HG02678 (cell line): ENCODE measurements at regions not wholly inside any gene's neighbourhood (a gene's known extent, or its start where the extent isn't known, plus 50 kb on each side); places are given as distances from the start of the nearest gene placed in this dataset.
A peak's percentile ranks its signal among the peaks of the same experiment; 100 is the strongest.
"Not testable (repeated sequence)": the region's sequence is repeated elsewhere in the genome, so short reads cannot be mapped to it uniquely, and the experiment has no call there.

Experiments
- ATAC-seq: cut with Tn5 transposase; IDR thresholded peaks from one replicate; pipeline ENCODE4 v1.9.1; 2021; ENCODE audit warnings: mild to moderate bottlenecking, moderate library complexity; ENCODE audit not compliant: unreplicated experiment

DNA sequence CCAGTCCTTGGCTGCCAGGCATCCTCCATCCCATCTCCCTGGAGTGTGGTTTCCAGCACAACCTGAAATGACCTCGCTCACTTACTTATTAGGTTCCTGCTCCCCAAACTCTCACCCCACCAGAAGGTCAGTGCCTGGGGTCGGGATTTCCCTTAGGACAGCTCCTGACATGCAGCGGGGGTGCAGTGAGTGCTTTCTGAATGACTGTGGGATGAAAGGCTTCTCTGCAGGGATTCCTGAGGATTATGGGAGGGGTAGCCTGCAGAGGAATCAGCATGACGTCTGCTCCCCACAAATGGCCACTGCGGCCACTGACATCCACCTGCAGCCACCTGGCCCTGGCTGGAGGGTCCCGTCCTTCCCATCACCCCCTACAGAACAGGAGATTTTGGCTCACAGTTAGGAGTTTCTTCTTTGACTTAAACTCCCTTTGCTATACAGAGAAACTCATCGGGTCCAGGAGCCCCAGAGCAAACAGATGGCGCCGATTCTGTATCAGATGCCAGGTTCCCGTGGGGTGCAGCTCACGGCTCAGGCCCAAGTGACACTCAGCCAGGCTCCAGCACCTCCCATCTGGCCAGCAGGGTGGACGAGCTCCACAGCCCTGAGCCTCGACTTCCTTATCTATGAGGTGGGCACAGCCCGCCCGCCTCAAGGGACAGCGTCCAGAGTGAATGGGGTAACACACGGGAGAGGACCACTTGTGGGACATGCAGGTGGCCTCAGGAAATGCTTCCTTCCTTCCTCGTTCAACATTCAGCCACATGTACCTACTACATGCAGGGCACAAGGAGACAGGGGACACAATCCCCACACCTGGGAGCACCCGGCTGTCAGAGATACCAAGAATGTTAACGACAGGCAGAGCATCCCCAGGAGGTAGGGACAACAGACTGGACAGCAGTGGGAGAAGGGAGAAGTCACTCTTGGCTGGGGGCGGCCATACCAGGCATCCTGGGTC, 69.8 kb downstream of the RMI2 start:
- no peak for ATAC-seq

DNA sequence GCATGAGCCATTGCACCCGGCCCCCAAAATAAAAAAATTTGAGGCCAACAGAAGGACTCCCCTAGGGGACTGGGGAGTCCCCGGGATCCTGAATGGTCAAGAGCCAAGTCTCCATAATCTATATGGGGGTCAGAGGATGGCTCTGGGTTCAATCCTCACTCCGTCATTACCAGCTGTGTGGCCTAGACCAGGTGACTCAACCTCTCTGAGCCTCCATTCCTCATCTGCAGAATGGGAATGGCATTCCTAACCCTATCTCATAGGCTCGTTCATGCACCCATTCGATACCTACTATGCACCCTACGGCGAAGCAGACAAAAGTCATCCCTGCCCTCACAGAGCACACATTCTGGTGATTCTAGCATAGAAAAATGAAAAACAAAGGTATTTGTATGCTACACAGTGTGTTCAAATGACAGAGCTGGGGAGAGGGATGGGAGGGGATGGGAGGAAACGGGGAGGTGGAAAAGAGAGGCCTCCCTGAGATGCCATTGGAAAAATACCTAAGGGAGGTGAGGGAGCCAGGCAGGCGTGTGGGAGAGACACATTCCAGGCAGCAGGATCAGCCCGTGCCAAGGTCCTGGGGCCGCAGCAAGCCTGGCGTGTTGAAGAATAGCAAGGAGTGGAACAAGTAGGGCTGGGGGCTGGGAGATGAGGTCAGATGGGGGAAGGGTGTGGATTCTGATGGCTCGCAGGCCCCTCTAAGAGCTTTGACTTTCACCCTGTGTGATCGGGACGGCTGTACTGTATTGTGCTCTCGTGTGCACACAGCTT, 71.2 kb downstream of the RMI2 start:
- no peak for ATAC-seq

DNA sequence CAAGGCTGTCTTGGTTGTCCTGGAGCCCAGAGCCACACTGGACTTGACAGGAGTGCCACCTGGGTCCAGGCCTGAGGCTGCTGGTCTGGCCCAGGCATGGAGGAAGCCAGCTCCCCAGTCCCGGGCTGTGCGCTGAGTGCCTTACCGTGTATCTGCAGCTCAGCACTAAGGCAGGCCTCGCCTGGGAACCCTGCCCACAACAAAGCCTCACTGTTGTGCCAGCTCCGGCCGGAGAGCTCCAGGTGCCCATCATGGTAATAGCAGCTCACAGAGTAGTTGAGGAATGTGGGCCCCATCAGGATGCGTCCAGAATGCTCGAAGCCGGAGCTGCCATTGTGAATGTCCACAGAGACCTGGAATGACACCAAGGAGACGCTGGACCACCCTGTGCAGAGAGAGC, 72.2 kb downstream of the RMI2 start:
- ATAC-seq: no peak

DNA sequence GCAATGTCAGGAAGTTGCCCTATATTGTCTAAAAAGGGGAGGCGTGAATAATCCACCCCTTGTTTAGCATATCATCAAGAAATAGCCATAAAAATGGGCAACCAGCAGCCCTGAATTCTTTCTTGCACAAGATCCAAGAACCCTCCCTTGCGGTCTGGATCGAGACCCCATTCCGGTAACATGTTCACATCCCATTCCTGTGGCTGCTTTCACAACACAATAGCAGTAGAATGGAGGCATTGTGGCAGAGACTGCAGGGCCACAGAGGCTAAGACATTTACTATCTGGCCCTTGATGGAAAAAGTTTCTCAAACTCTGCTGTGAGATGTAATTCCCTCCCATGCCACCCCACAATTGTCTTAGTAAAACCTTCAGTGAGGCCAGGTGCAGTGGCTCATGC, 73.2 kb downstream of the RMI2 start:
- no peak for ATAC-seq

DNA sequence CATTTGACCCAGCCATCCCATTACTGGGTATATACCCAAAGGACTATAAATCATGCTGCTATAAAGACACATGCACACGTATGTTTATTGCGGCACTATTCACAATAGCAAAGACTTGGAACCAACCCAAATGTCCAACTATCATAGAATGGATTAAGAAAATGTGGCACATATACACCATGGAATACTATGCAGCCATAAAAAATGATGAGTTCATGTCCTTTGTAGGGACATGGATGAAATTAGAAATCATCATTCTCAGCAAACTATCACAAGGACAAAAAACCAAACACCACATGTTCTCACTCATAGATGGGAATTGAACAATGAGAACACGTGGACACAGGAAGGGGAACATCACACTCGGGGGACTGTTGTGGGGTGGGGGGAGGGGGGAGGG, 74.8 kb downstream of the RMI2 start:
- ATAC-seq: not testable (repeated sequence)

DNA sequence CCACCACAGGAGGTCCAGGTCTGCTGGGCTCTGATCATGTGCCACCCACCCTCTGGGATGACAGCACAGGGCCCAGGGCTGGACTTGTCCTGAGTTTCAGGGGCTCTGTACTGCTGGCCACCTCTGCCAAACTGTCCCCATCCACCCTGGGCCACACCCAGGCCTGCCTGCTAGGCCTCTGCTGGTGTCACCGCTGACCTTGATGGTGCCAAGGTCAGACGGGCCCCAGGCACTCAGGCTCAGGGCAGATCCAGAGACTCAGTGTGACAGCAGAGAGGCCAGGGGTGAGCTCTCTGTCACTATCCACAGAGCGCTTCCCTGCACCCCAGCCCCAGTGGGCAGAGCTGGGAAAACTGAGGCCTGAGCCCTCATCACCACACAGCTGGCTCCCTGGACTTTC, 75.6 kb downstream of the RMI2 start:
- ATAC-seq: no peak

DNA sequence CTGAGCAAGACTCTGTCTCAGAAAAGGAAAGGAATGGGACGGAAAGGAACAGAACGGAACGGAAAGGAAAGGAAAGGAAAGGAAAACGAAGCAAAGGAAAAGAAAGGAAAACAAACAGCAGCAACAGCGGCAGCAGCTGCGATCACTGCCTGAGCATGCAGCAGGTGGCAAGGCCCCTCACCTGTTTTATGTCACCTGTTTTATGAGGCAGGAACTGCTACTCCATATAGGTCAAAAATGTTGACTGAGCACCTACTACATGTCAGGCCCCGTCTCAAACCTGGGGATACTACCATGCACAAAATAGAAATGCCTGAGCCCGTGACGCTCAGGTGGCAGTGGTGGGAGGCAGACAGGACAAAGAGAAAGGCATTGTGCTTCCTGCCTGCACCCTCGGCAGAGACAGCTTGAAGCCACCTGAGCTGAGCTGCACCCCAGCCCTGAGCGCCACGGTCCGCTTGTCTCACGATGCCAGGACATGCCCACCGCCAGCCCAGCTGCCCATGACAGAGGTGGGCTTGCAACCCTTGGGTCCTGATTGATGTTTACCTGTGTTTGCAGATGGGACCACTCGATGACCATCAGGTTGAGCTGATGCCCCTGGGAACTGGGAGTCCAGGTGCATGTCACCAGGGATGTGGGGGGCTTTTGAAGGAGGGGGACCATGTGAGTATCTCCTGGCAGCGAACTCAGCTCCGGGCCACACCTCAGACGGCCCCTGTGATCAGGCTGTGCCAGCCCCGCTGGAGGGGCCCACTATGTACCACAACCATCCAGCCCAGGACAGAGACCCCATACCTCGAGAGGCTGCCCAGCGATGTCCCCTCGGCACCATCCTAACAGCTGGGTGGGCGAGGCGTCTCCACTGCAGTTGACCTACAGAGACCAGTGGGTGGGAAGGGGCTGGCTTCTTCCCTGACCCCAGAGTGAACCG, 77.4 kb downstream of the RMI2 start:
- no peak for ATAC-seq

DNA sequence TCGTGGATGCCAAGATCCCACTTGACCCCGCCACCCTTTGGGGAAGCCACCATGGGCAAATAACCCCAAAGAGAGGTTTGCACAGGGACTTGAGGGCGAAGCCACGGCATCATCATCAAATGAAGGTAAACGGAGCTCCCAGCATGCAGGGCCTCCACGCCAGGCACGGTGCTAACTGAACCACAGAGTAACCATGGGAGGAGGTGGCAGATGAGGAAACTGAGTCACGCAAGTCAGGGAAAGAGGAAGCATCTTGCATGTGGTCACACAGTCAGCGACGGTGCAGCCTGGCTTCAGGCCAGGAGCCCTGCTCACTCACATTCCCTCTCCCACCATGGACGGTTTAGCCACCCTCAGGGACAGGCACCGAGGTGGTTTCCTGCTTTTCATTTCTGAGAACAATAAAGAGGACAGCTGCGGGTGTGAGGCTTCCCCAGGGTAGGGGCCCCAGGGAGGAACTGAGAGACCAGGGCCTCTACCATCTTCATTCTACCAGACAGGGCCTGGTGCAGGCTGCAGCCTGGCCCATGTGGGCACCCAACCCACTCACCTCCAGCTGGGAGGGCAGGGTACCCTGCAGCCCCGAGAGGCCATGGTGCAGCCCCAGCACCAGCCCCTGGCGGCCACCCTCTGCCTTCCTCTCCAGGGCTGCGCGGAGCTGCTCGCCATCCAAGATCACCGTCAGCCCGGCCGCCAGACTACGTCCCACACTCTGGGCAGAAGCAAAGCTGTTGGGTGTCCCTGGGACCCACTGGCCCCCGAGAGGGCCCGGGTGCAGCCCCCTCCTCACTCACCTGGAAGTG, 78.3 kb downstream of the RMI2 start:
- ATAC-seq: peak; percentile 43

DNA sequence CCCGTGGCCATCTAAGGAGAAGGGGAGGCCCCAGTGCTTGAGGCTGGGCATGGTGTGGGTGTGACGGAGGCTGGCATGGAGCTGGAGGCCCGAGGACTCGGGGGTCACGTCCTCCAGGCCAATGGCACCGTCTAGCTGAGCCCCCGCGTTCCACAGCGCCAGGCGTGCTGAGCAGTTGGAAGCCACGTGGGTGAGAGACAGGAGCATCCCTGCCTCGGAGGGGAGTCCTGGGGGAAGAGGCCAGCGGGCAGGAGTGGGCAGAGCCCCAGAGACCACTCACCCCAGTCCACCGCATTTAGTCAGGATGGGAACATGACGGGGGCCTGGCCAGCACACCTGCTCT, 78.8 kb downstream of the RMI2 start:
- ATAC-seq: no peak

DNA sequence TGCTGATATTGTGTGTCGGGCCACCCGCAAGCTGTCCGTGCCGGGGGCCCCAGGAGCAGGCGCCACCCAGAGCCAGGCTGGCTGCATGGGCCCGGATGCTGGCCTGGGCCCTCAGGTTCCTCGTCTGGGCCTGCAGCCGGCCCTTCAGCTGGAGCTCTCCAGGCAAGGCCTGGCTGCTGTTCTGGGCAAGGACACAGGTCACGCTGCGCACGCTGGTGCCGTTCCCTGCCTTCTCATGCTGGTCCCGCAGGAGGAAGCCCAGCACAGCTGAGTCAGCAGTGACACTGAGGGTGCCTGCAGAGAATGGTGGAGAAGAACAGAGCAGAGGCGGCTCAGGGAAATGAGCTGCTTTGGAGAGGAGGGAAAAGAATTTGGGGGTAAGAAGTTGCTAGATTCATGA, 79.9 kb downstream of the RMI2 start:
- ATAC-seq: no peak

DNA sequence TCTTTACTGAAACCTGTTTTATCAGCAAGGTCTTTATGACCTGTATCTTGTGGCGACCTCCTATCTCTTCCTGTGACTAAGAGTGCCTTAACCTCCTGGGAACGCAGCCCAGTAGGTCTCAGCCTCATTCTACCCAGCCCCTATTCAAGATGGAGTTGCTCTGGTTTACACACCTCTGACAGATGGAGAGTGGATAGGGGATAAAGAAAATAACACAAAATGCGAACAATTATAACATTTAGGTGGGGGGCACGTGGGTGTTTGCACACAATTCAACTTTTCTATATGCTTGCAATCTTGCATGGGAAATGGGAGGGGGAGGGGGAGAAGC, 83.3 kb downstream of the RMI2 start:
- ATAC-seq: no peak

DNA sequence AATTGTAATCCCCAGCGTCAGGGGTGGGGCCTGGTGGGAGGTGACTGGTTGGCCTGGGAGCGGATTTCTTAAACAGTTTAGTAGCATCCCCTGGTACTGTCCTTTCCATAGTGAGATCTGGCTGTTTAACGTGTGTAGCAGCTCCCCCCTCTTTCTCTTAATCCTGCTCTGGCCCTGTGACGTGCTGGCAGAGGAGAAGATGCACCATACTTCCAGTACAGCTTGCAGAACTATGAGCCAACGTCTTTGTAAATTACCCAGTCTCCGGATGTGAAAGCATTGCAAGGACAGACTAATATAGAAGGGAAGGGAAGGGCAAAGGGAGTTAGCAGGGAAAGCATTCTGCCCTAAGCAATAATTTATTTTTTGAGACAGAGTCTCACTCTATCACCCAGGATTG, 83.9 kb downstream of the RMI2 start:
- no peak for ATAC-seq

DNA sequence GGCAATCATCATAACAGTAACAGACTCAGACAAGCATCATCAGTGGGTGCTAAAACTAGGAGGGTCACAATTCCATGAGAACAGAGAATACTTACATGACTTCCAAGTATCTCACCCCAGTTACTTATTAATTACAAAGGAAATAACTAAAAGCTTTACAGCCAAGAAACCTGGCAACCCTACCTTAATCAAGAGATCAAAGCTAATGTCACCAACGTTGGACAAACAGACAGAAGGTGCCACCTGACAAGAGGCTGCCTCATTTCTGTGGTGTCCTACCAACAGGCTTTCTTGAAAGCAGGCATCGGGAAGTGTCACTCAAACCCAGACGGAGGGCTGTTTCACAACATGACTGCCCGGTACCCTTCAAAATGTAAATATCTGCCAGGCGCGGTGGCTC, 84.6 kb downstream of the RMI2 start:
- ATAC-seq: no peak

DNA sequence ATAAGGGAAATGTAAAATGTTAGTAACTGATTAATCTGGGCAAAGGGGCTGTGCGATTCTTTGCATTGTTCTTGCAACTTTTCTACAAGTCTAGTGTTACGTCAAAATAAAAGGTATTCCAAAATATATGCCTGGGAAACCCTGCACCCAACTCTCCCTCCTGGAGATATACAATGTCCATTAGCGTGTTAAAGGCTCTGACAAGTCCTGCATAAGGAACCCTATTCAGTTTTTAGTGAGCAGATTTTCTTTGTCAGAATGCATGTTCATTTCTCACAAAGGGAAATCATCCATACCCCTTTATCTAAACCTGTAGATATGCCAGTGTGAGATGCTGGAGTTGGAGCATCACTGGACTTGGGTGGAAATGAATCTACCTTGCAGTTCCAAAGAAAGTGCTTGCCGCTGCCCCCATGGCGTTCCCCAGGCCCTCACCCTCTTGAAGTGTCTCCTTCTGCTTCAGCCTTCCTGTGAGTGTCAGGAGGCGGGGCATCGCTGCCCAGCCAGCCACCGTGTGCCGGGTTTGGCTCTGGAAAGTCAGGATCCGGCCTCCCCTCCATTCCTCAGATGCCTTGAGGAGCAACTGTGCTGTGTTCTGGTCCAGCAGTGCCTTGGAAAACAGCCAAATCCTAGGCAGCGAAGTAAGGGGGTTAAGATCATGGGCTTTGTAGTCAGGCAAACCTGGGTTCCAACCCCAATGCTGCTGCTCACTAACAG, 85.5 kb downstream of the RMI2 start:
- ATAC-seq: no peak

DNA sequence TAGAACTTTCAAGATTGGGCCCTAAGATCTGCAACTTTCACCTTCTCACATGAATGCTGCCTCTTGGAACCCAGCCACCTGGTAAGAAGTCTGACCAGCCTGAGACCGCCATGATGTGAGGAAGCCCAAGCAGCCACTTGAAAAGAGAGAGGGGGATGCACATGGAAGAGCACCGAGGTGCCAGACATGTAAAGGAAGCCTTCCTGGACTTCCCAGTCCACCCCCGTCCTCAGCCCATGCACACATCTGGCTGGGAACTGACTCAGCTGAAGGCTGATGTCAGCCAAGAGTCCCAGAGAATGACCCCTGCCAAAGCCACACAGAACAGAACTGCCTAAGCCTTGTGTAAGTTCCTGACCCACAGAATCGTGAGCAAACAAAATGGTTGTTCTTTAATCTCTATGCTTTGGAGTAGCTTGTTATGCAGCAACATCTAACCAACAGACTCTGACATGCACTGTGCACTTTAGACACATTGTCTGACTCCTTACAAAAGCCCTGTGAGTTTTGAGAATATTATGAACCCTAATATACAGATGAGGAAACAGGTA, 86.7 kb downstream of the RMI2 start:
- no peak for ATAC-seq

DNA sequence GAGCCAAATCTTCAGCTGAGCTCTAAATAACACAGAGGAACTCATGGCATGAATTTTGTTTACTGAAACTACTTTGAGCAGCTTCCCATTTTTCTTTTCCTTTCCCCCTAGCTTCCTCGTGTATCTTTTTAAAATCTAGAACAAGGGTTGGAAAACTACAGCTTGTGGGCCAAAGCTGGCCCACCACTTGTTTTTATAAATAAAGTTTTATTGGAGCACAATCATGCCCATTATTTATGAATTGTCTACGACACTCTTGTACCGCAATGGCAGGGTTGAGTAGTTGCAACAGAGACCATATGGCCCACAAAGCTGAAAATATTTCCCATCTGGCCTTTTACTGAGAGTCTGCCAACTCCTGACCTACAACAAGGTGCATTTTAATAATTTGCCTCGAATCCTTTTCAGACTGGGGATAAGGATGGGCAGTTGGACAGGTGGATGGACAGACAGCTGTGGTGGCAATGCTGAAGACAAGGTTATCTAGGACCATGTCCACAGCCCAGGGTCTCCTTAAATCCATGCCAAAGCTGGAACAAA, 87.7 kb downstream of the RMI2 start:
- no peak for ATAC-seq

DNA sequence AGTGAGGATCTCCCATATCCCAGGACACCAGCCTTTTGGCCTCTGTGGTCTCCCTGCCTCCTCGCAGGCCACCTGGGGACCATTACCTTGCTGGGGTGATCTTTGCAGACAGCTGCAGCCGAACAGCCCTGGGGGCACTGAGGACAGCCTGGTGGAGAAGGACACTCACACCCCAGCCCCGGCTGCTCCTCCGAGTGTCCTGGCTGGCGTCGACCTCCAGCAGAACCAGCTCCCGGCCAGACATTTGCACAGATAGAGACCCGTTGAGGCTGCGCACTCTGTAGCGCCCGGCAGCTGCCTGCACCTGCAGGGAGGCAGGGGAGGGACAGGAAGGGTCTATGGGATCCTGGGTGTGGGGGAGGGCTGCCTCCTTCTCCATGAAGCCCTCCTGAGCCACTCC, 90.3 kb downstream of the RMI2 start:
- ATAC-seq: no peak

DNA sequence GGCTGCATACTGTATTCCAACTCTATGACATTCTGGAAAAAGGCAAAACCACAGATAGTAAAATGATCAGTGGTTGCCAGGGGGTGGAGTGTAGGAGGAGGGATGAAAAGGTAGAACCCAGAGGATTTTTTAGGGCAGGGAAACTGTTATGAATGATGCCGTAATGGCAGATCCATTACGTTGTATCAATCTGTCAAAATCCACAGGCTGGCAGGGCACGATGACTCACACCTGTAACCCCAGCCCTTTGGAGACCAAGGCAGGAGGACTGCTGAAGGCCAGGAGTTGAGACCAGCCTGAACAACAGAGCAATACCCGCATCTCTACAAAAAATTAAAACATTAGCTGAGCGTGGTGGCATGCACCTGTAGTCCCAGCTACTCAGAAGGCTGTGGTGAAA, 91.8 kb downstream of the RMI2 start:
- ATAC-seq: no peak
